Liver (tissue), 3 donors: ENCODE measurements at regions not wholly inside any gene's neighbourhood (a gene's known extent, or its start where the extent isn't known, plus 50 kb on each side); places are given as distances from the start of the nearest gene placed in this dataset.

Experiments
- RAD21 ChIP-seq, 2 donors: IDR thresholded peaks; 2 replicates each; pipeline ENCODE4 v1.6.1; 2016; ENCODE audit warnings: antibody characterized with exemption in 2 of 2, mild to moderate bottlenecking in 2 of 2
- TF ChIP-seq, protein P1 (sequence below): fragments of 150-350 bp; IDR thresholded peaks from 2 replicates; pipeline ENCODE4 v1.5.1; 2017; ENCODE audit warnings: improper control_type of control experiment, low read depth, low read length; ENCODE audit not compliant: missing input control
- donor health status: healthy.
- donor health status: healthy.

DNA sequence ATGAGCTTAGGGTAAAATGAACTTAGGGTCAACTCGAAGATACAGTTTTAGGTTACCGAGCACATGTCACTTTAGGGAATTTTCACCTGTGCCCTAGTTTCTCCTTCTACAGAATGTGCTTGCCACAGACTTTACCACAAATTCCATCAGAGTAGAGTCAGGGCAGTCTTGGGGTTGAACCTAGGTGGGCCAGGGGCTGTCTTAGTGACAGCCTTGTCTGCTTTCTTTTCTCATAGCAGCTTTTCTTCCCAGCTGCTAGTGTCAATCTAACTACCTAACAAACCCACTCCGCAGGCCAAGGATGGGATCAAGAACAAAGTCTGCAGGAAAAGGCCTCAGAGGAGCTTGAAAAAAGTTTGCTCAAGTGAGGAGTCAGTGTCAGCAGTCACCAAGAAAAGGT is 458.1 kb upstream of the CDH18 start:
- TF ChIP-seq, protein P1, sequence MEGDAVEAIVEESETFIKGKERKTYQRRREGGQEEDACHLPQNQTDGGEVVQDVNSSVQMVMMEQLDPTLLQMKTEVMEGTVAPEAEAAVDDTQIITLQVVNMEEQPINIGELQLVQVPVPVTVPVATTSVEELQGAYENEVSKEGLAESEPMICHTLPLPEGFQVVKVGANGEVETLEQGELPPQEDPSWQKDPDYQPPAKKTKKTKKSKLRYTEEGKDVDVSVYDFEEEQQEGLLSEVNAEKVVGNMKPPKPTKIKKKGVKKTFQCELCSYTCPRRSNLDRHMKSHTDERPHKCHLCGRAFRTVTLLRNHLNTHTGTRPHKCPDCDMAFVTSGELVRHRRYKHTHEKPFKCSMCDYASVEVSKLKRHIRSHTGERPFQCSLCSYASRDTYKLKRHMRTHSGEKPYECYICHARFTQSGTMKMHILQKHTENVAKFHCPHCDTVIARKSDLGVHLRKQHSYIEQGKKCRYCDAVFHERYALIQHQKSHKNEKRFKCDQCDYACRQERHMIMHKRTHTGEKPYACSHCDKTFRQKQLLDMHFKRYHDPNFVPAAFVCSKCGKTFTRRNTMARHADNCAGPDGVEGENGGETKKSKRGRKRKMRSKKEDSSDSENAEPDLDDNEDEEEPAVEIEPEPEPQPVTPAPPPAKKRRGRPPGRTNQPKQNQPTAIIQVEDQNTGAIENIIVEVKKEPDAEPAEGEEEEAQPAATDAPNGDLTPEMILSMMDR: no peak
- TF ChIP-seq RAD21 (IDR thresholded peaks at IDR 0.05): no peak
